DND-41 (cell line): ENCODE measurements at regions not wholly inside any gene's neighbourhood (a gene's known extent, or its start where the extent isn't known, plus 50 kb on each side); places are given as distances from the start of the nearest gene placed in this dataset.

Experiments used
- EZH2 ChIP-seq: IDR thresholded peaks from 3 replicates; pipeline ENCODE4 v1.6.1; 2012; ENCODE audit warnings: borderline replicate concordance, low read depth, mild to moderate bottlenecking, moderate library complexity, low read length, inconsistent platforms; ENCODE audit not compliant: severe bottlenecking
- TF ChIP-seq, protein P1 (sequence below): IDR thresholded peaks from 2 replicates; pipeline ENCODE4 v1.5.1; 2012; ENCODE audit warnings: borderline replicate concordance, low read length, moderate library complexity, mild to moderate bottlenecking; ENCODE audit not compliant: poor library complexity, severe bottlenecking; ENCODE audit errors: extremely low read depth

DNA sequence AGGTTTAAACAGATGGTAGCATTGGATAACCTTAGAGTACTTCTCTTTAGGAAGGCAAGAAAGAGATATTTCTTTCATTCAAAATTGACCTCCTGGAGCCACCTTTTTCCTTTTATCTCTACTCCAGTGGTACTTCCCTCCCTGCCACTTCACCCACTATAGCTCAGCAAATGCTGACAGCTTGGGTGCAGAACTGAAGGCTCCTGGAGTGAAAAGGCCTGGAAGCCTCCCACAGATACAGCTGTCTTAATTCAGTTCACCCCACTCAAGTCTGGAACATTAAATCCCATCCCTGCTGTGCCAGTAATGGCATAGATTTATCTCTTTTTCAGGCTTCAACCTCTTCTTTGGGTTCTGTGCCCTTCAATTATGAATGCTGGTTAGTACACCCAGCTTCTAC, 140.3 kb downstream of the NEDD1 start:
- TF ChIP-seq, protein P1, sequence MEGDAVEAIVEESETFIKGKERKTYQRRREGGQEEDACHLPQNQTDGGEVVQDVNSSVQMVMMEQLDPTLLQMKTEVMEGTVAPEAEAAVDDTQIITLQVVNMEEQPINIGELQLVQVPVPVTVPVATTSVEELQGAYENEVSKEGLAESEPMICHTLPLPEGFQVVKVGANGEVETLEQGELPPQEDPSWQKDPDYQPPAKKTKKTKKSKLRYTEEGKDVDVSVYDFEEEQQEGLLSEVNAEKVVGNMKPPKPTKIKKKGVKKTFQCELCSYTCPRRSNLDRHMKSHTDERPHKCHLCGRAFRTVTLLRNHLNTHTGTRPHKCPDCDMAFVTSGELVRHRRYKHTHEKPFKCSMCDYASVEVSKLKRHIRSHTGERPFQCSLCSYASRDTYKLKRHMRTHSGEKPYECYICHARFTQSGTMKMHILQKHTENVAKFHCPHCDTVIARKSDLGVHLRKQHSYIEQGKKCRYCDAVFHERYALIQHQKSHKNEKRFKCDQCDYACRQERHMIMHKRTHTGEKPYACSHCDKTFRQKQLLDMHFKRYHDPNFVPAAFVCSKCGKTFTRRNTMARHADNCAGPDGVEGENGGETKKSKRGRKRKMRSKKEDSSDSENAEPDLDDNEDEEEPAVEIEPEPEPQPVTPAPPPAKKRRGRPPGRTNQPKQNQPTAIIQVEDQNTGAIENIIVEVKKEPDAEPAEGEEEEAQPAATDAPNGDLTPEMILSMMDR = no peak
- TF ChIP-seq EZH2 = no peak
